ENCODE measurements at regions not wholly inside any gene's neighbourhood (a gene's known extent, or its start where the extent isn't known, plus 50 kb on each side); places are given as distances from the start of the nearest gene placed in this dataset.

- TF ChIP-seq, protein P1, sequence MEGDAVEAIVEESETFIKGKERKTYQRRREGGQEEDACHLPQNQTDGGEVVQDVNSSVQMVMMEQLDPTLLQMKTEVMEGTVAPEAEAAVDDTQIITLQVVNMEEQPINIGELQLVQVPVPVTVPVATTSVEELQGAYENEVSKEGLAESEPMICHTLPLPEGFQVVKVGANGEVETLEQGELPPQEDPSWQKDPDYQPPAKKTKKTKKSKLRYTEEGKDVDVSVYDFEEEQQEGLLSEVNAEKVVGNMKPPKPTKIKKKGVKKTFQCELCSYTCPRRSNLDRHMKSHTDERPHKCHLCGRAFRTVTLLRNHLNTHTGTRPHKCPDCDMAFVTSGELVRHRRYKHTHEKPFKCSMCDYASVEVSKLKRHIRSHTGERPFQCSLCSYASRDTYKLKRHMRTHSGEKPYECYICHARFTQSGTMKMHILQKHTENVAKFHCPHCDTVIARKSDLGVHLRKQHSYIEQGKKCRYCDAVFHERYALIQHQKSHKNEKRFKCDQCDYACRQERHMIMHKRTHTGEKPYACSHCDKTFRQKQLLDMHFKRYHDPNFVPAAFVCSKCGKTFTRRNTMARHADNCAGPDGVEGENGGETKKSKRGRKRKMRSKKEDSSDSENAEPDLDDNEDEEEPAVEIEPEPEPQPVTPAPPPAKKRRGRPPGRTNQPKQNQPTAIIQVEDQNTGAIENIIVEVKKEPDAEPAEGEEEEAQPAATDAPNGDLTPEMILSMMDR (IDR thresholded peaks at IDR 0.05), result no peak
- no peak for TF ChIP-seq EZH2 (IDR thresholded peaks at IDR 0.05; ENCODE audit: borderline replicate concordance, insufficient read depth, low read depth, low read length, poor library complexity, severe bottlenecking)
Observed at GRCh38 chr9:20074291-20074690, 285.5 kb upstream of the SLC24A2 start.

All from B cell (primary cell).